Astrocyte of the spinal cord (primary cell): ENCODE measurements at regions not wholly inside any gene's neighbourhood (a gene's known extent, or its start where the extent isn't known, plus 50 kb on each side); places are given as distances from the start of the nearest gene placed in this dataset.

Source experiments
- DNase-seq: peaks from one replicate; pipeline ENCODE4 v3.0.0; 2011; ENCODE audit warnings: low read depth, low spot score
- H3K4me3 ChIP-seq: 2 replicates; pipeline ENCODE4 v1.5.1; 2011; ENCODE audit warnings: low read depth, mild to moderate bottlenecking, low read length, moderate library complexity
- in situ Hi-C: cut with HindIII; loops from 2 replicates; pipeline ENCODE4 v1.10.0; 2017; ENCODE audit warnings: low sequenced_read_pairs
- TF ChIP-seq, protein P1 (sequence below): IDR thresholded peaks from 2 replicates; pipeline ENCODE4 v1.5.1; 2012; ENCODE audit warnings: low read depth, mild to moderate bottlenecking, low read length, inconsistent platforms

DNA sequence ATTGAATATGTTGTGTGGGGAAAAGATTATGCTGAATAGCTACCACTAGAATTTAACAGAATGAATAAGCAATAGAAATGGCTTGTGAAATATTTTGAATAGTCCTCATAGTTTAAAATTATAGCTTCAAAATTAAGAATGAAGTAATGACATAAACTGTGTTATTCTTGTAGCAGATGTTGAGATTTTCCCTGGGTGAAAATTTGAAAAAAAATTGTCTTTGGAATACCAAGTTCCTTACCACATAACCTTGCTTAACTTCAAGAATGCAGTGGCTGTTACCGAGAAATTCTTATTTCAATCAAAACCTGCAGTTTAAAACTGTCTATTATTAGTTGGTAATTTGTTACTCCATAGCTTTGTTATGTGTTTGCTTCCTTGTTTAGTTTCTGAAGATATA is 1268.6 kb downstream of the RAPGEF2 start:
- H3K4me3 ChIP-seq = no peak overlapping the region
- no peak for DNase-seq
- in situ Hi-C loops = no loop called here
- TF ChIP-seq, protein P1, sequence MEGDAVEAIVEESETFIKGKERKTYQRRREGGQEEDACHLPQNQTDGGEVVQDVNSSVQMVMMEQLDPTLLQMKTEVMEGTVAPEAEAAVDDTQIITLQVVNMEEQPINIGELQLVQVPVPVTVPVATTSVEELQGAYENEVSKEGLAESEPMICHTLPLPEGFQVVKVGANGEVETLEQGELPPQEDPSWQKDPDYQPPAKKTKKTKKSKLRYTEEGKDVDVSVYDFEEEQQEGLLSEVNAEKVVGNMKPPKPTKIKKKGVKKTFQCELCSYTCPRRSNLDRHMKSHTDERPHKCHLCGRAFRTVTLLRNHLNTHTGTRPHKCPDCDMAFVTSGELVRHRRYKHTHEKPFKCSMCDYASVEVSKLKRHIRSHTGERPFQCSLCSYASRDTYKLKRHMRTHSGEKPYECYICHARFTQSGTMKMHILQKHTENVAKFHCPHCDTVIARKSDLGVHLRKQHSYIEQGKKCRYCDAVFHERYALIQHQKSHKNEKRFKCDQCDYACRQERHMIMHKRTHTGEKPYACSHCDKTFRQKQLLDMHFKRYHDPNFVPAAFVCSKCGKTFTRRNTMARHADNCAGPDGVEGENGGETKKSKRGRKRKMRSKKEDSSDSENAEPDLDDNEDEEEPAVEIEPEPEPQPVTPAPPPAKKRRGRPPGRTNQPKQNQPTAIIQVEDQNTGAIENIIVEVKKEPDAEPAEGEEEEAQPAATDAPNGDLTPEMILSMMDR = no peak

DNA sequence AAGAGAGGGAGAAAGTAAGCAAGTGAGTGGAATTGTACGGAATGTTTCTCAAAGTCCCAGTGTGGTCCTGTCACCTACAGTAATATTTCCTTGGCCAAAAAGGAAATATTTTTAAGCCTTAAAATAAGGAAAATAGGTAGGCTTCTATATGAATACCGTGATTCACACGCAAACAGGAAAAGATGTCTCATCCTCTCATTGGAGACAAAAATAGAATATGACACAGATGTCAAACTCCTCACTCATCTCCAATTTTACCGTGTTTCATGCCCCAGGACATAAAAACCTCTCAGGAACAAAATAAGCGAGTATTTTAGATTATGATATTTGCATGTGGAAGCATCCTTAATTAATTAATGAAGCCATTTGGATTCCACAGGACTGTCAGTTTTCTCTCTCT is 1269.5 kb downstream of the RAPGEF2 start:
- TF ChIP-seq, protein P1 = no peak
- DNase-seq = no peak
- no peak overlapping the region for H3K4me3 ChIP-seq
- in situ Hi-C loops = no loop called here

DNA sequence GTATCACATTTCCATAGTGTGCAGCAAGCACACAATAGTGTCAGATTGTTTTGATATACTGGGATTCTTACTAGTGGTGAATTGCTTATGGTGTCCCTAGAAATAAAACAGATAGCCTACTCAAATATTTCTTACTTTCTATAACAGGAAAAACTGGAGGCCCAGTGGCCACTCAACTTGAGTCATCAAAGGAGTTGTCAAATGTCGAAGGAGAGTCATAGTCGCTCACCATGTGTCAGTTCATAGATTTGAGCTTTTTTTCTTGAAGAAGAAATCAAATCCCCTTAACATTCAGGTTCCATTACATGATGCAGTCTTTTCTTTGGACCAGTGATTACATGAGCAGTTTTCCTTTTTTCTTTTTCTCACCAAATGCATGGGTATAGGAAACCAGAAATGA is 1271.0 kb downstream of the RAPGEF2 start:
- in situ Hi-C loops = no loop called here
- DNase-seq = no peak
- TF ChIP-seq, protein P1 = no peak
- H3K4me3 ChIP-seq = no peak overlapping the region

DNA sequence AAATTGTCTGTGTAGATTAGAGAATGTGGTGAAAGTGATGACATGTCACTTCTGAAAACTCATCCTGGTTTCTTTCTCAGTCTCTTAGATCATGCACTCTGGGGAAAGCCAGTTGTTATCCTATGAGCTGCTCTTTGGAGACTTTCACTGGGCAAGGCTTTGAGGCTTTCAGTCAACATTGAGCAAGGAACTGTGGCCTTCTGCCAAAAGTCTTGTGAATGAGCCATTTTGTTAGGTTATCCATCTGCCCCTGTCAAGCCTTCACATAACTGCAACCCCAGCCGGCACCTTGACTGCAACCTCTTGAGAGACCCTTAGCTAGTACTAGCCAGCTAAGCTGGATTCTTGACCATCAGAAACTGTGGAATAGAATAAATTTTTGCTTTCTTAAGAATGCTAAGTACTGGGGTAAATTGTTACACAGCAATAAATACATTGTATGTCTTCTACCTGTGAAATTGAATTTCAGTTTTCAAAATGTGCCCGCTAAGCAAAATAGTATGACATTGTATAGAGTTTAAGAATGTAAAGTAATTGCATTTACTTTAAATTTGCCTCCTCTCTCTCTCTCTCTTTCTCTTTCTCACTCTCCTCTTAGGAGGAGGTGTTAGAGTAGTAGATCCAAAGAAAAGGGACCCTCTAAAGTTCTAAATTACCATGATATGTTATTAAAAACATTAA is 1273.0 kb downstream of the RAPGEF2 start:
- in situ Hi-C loops = no loop called here
- no peak overlapping the region for H3K4me3 ChIP-seq
- TF ChIP-seq, protein P1 = no peak
- peak; percentile 28 for DNase-seq

DNA sequence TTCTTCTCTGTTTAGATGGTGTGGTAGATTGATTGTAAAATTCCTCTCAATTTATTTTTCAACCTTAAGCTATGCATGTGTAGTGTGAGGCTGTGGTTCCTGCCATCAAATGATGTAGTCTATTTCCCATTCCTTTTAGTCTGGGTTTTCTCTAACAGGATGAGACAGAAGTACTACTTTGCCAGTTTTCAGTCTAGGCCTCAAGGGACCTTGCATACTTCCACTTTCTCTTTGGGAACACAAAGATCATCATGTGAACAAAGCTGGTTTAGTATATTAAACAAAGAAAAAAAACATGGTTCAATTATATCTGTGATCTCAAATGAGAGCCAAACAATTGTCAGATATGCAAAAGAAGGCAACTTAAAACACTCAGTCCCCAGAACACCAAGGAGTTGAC is 1284.0 kb downstream of the RAPGEF2 start:
- DNase-seq = no peak
- TF ChIP-seq, protein P1 = no peak
- no peak overlapping the region for H3K4me3 ChIP-seq
- in situ Hi-C loops = no loop called here

DNA sequence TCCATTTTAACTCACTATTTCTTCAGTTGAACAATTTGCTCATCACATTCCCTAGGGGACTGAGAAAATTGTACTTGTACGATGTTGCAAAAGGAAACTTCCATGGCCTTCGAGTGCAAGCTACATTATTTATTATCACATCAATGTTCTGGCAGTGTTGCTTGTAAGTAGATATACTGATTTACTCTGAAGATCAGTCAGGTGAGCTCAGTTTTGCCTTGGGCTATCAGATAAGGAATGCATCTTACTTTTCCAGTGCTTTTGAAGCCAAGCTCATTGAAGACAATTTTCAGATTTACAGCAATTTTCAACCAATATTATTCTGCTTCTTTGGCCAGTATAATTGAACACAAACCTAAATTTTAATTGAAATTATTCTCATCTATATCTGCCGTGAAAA is 1296.9 kb downstream of the RAPGEF2 start:
- H3K4me3 ChIP-seq = no peak overlapping the region
- DNase-seq = no peak
- in situ Hi-C loops = no loop called here
- TF ChIP-seq, protein P1 = no peak

DNA sequence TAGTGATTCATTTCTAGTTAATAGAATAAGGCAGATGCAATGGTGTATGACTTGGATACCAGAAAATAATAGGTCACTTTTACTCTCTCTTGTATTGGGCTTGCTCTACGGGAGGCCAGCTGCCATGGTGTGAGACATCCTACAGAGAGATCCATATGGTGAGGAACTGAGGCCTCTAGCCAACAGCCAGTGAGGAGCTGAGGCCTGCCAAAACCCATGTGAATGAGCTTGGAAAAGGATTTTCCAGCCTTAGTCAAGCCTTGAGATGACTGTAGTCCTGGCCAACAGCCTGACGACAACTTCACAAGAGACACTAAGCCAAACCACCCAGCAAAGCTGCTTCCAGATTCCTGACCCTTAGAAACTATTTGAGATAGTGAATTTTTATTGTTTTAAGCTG is 1300.2 kb downstream of the RAPGEF2 start:
- H3K4me3 ChIP-seq = no peak overlapping the region
- TF ChIP-seq, protein P1 = no peak
- in situ Hi-C loops = no loop called here
- no peak for DNase-seq
